ENCODE measurements at regions not wholly inside any gene's neighbourhood (a gene's known extent, or its start where the extent isn't known, plus 50 kb on each side); places are given as distances from the start of the nearest gene placed in this dataset.

DNA sequence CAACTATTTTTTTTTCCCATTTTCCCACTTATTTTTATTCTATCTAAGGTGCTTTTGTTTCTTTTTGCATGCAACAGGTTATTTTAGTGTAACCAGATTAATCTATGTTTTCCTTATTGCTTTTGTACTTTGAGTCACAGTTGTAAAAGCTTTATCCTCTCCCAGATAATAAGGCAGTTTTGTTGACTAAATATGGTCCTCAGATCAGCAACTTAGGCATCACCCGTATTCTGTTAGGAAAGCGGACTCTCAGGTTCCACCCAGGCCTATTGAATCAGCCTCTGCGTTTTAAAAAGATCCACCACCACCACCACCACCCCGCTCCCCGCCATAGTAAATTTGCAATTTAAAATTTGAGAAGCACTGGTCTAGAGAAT is 58.6 kb upstream of the USP9X start:
- no peak overlapping the region for H3K4me2 ChIP-seq (ENCODE audit: control insufficient read depth, insufficient read depth)
- CTCF ChIA-PET: interaction anchor here (1.3 kb wide), 1 partner anchor 375 kb away, joined by 4 read pairs; no protein-coding TSS in a partner anchor

More for the DNA sequence above, 58.6 kb upstream of the USP9X start:
- H3K9ac ChIP-seq (ENCODE audit: control insufficient read depth, insufficient read depth, low read length): no peak overlapping the region
- H3K4me3 ChIP-seq: no peak overlapping the region
- TF ChIP-seq POLR2A (IDR thresholded peaks at IDR 0.05; ENCODE audit: low read depth, low read length) (no peak), MTA2 (IDR thresholded peaks at IDR 0.05; ENCODE audit: low read depth) (no peak), EZH2 (IDR thresholded peaks at IDR 0.05; ENCODE audit: borderline replicate concordance, control insufficient read depth, low read depth, low read length) (no peak), ASH2L (IDR thresholded peaks at IDR 0.05; ENCODE audit: borderline replicate concordance, low read depth) (no peak), ETV6 (conservative IDR thresholded peaks at IDR 0.05 in 1 of 2, IDR thresholded peaks at IDR 0.05 in 1 of 2; ENCODE audit: borderline replicate concordance in 1 of 2, low read depth in 1 of 2) (no peak), NFYB (IDR thresholded peaks at IDR 0.05; ENCODE audit: insufficient read depth, low read depth, low read length) (no peak), MEF2B (IDR thresholded peaks at IDR 0.05; ENCODE audit: partially characterized antibody, poor library complexity, severe bottlenecking) (no peak), RB1 (IDR thresholded peaks at IDR 0.05; ENCODE audit: borderline replicate concordance) (no peak), FOS (IDR thresholded peaks at IDR 0.05; ENCODE audit: borderline replicate concordance, extremely low read depth, insufficient read length) (no peak), NR2F1 (conservative IDR thresholded peaks at IDR 0.05) (no peak), EP300 (IDR thresholded peaks at IDR 0.05; ENCODE audit: borderline replicate concordance in 1 of 2, control insufficient read depth in 1 of 2, low read depth in 2 of 2, low read length in 2 of 2) (no peak), RELA (IDR thresholded peaks at IDR 0.05; ENCODE audit: borderline replicate concordance, partially characterized antibody) (no peak), SMAD5 (IDR thresholded peaks at IDR 0.05; ENCODE audit: low read depth) (no peak), JUNB (IDR thresholded peaks at IDR 0.05) (no peak), SUZ12 (IDR thresholded peaks at IDR 0.05; ENCODE audit: unreplicated experiment) (no peak), HDAC2 (IDR thresholded peaks at IDR 0.05) (no peak), CBFB (IDR thresholded peaks at IDR 0.05; ENCODE audit: low read depth) (no peak)
- TF ChIP-seq, protein P1, sequence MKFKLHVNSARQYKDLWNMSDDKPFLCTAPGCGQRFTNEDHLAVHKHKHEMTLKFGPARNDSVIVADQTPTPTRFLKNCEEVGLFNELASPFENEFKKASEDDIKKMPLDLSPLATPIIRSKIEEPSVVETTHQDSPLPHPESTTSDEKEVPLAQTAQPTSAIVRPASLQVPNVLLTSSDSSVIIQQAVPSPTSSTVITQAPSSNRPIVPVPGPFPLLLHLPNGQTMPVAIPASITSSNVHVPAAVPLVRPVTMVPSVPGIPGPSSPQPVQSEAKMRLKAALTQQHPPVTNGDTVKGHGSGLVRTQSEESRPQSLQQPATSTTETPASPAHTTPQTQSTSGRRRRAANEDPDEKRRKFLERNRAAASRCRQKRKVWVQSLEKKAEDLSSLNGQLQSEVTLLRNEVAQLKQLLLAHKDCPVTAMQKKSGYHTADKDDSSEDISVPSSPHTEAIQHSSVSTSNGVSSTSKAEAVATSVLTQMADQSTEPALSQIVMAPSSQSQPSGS (IDR thresholded peaks at IDR 0.05; ENCODE audit: low read length): no peak
- TF ChIP-seq, protein P2, sequence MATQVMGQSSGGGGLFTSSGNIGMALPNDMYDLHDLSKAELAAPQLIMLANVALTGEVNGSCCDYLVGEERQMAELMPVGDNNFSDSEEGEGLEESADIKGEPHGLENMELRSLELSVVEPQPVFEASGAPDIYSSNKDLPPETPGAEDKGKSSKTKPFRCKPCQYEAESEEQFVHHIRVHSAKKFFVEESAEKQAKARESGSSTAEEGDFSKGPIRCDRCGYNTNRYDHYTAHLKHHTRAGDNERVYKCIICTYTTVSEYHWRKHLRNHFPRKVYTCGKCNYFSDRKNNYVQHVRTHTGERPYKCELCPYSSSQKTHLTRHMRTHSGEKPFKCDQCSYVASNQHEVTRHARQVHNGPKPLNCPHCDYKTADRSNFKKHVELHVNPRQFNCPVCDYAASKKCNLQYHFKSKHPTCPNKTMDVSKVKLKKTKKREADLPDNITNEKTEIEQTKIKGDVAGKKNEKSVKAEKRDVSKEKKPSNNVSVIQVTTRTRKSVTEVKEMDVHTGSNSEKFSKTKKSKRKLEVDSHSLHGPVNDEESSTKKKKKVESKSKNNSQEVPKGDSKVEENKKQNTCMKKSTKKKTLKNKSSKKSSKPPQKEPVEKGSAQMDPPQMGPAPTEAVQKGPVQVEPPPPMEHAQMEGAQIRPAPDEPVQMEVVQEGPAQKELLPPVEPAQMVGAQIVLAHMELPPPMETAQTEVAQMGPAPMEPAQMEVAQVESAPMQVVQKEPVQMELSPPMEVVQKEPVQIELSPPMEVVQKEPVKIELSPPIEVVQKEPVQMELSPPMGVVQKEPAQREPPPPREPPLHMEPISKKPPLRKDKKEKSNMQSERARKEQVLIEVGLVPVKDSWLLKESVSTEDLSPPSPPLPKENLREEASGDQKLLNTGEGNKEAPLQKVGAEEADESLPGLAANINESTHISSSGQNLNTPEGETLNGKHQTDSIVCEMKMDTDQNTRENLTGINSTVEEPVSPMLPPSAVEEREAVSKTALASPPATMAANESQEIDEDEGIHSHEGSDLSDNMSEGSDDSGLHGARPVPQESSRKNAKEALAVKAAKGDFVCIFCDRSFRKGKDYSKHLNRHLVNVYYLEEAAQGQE (IDR thresholded peaks at IDR 0.05; ENCODE audit: low read depth, low read length): no peak
- TF ChIP-seq, protein P3, sequence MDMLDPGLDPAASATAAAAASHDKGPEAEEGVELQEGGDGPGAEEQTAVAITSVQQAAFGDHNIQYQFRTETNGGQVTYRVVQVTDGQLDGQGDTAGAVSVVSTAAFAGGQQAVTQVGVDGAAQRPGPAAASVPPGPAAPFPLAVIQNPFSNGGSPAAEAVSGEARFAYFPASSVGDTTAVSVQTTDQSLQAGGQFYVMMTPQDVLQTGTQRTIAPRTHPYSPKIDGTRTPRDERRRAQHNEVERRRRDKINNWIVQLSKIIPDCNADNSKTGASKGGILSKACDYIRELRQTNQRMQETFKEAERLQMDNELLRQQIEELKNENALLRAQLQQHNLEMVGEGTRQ (IDR thresholded peaks at IDR 0.05; ENCODE audit: borderline replicate concordance, low read depth, low read length): no peak
- ChIA-PET RAD21 (ENCODE audit: unreplicated experiment) (no interaction called here), SMC1A (ENCODE audit: uncharacterized antibody, unreplicated experiment) (interaction anchor here (0.6 to 1.4 kb wide), 2 partner anchors 17 to 27 kb away, joined by 3 read pairs; no protein-coding TSS in a partner anchor), POLR2A (no interaction called here)
- BruUV-seq (replicated peaks): no TSS peak
- H3K4me1 ChIP-seq (ENCODE audit: control insufficient read depth, insufficient read depth, low read length): no peaks in the 10 kb centered on the region
- intact Hi-C loops (cut with micrococcal nuclease; ENCODE audit: unreplicated experiment): no loop called here
- H2AFZ ChIP-seq (ENCODE audit: control insufficient read depth, low read depth, low read length): no peak overlapping the region
- H3K27ac ChIP-seq (ENCODE audit: control insufficient read depth, insufficient read depth): no peak overlapping the region
- H4K20me1 ChIP-seq (ENCODE audit: control insufficient read depth, insufficient read depth): no peaks in the 10 kb centered on the region
- DNase-seq (ENCODE audit: low read depth, low spot score): no peak
- H3K9me3 ChIP-seq (replicated peaks; ENCODE audit: control insufficient read depth, insufficient read depth, low read length): no peaks in the 10 kb centered on the region
- in situ Hi-C loops (cut with MboI): no loop called here
- whole genome bisulfite sequencing (ENCODE audit: insufficient coverage, insufficient replicate concordance, low lambda C conversion rate, missing lambda C conversion rate): under 1% methylated on average over 5 of the region's 5 CpGs
- FAIRE-seq: no peak
- no peaks in the 10 kb centered on the region for H3K27me3 ChIP-seq (replicated peaks in 1 of 2; ENCODE audit: control insufficient read depth in 2 of 2, insufficient read depth in 2 of 2, low read length in 1 of 2)
- no peak for ATAC-seq
- no peaks in the 10 kb centered on the region for H3K79me2 ChIP-seq (ENCODE audit: control insufficient read depth, insufficient read depth, low read length)
- no peaks in the 10 kb centered on the region for H3K36me3 ChIP-seq (ENCODE audit: control insufficient read depth in 2 of 2, insufficient read depth in 2 of 2, low read length in 1 of 2)
